Activated CD8-positive, alpha-beta memory T cell treated with anti-CD3 and anti-CD28 coated beads, Interleukin-2, amount 50 U/mL, for 4 hours (primary cell): ENCODE measurements at regions not wholly inside any gene's neighbourhood (a gene's known extent, or its start where the extent isn't known, plus 50 kb on each side); places are given as distances from the start of the nearest gene placed in this dataset.

ENCODE experiments used
- DNase-seq: peaks from one replicate; pipeline ENCODE4 v3.0.0-alpha.2; 2020

GRCh38 chr2:71951718-71952404 lies 195.8 kb downstream of the CYP26B1 start:
- no peak for DNase-seq

GRCh38 chr2:71951083-71951468 lies 196.6 kb downstream of the CYP26B1 start:
- DNase-seq: no peak

DNA sequence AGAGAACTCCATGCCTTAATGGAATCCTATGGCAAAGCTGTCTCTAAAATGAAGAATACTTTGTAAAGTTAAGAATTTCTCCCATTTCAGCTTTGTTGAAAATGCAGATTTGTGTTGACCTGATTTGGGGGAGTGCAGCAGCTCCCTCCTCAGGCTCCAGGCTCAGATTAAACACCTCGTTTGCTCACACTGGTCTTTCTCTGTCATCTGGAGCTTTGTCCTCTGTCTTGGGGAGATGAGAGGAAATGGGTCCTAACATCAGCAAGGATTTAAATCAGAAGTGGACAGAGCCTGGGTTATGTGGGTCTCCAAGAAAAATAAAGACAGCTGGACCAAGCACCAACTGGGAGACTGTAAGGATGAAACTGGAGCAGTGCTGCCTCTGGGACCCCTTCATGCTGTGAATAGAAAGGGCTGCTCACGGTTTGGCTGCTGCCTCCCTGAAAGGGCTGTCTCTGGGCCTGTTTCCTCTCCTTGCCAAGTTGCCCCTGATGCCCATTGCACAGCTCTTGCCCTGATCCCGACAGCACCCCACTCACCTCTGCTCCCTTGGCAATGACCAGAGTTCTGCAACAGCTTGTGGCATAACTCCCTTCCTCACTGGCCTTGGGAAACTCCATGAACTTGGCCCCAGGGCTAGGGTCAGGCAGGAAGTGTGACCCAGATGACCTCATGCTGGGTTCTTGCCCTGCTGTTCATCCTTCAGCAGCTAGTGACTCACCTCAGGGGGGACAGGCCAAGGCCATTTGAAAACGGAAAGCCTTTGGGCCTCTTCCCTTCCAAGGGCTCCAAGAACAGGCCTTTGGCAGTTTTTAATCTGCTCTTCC lies 197.2 kb downstream of the CYP26B1 start:
- DNase-seq: no peak

- DNase-seq: no peak
Measured at GRCh38 chr2:71949537-71949798, 198.2 kb downstream of the CYP26B1 start.

DNA sequence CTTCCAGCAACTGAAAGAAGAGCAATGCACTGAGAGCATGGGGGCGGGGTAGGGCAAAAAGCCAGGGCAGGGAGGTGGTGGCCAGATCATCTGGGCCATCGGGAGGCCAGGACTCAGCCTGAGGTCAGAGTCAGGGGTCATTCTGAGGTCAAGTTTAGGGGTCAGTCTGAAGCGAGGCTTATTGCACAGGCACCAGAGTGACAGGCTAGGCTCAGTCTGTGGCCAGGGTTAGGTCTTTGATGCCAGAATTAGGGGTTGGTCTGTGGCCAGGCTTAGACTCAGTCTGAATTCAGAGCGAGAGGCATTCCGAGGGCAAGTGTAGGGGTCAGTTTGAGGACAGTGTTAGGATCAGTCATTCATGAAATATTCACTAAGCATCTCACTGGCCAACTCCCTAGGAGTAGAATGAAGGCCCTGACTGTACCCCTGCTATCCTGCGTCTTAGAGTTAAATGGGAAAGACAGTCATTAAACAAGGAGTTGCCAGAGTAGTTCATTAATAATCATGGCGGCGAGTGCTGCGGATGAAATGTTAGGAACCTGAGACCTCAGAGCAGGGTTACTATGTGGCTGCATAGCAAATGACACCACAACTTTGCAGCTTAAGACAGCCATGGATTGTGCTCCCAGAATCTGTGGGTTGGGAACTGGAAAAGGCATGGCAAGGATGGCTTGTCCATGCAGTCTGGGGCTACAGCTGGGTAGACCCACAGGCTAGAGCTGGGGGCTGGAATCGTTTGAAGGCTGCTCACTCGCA lies 198.7 kb downstream of the CYP26B1 start:
- DNase-seq: no peak

DNA sequence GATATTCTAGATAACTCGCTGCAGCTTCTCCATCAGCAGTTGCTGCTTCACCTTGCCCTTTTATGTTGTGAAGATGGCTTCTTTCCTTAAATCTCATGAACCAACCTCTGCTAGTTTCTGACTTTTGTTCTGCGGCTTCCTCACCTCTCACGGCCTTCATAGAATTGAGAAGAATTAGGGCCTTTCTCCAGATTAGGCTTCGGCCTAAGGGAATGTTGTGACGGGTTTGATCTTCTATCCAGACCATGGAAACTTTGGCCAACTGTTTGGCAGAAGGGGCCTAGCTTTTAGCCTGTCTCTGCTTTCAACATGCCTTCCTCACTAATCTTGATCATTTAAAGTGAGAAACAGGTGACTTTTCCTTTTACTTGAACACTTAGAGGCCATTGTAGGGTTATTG lies 199.9 kb downstream of the CYP26B1 start:
- no peak for DNase-seq

GRCh38 chr2:71945603-71945959 lies 202.1 kb downstream of the CYP26B1 start:
- no peak for DNase-seq

DNA sequence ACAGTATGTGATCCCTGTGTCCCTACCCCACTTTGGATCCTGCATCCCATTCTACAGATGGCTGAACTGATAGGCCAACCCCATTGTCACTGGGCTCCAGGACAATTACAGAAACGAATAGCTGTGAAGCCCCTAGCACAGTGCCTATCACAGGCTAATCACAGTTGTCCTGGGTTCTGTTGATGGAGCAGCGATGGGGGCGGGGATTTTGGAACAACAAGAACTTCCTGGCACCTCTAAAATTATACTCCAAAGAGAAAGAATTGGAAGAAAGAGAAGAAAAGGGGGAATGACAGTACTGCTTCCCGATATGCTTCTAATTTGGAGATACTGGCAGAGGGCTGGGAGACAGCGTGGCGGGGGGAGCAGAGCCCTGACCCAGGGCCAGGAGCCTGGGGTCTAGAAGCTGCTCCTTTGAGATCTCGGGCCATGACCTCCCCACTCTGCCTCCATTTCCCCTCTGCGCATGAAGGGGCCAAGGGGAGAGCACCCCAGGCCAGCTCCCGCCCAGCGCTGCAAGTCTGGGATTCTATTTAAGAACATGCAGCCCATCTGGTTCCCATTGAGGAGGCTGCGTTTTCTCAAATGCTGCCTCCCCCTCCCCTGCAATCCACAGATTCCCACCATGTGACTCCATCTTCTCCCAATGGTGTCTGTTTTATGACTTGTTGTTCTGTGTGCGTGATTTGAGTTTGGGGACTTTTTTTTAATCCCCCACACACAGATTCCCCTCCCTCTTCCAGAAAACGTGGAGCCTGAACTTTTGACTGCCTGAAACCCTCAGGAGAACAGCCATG lies 202.7 kb downstream of the CYP26B1 start:
- DNase-seq: no peak

GRCh38 chr2:71944183-71944550 lies 203.5 kb downstream of the CYP26B1 start:
- no peak for DNase-seq

DNA sequence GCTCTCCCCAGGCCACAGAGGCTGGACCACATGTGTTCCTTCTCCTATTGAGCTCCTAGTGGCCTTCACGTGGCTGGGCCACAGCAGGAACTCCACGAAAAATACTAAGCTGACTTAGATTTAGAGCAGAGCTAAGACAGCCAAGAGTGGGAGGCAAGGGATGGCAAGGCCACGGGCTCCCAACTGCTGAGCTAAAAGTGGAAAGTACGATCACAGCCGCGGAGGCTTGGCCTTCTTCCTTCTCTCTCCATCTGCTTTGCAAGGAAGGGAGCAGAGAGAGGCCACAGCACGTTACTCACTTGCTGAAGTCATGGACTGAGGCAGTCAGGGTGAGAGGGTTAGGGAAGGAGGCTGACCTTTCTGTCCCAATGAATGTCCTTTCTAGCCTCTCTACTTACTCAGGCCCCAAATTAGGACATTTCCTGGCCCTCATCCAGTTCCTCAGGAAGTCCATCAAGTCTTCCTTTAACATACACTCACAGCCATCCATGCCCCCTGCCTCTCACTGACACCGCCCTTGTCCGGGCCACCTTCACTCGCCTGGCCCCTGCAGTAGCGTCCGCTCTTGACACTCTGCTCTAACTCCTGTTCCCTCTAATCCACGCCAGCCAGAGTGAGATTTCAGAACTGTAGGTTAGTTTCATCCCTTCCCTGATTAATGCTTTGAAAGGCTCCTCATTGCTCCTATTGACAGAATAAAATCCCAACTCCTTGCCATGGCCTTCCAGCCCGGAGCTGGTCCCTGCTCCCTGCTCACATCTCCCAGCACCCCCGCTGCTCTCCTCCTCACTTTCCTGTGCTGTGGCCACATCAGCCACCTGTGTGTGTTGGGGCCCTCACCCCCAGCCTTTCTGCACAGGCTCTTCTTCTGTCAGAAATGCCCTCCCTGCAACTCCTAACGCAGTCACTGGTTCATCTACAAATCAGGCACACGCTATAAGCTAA lies 204.2 kb downstream of the CYP26B1 start:
- no peak for DNase-seq

DNA sequence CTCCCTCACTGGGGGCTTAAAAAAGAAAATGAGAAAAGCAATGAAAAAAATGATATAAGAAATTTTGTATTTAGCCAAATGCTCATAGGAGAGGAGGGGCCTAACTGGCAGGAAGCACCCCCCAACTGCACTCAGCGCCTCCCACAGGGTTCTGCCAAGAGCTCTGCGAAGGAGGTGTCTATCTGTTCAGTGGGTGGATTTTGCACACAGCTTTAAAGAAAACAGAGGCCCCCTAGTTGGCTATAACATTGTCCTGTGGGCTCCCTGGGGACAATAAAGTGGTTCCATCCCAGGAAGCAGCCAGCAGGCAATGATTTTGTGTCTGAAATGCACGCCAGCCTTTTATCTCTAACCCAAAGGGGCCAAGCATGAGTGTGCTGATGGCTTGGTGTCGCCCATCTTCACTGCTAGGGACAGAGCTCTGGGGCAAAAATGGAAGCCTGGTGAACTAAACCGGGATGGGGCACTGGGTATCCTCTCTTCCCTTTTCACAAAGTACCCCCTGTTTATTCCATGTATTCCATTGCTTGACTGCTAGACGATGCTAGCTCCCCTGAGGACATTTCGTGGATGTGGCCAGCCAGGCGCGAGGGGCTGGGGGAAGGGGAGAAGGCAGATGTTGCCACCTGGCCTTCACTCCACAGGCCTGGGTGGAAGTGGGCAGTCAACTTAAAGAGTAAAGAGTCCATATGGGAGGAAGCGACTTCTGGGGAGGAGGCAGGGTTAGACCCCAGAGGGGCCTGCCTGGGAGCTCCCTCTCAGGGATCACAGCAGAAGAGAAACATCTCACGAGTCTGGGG lies 205.7 kb downstream of the CYP26B1 start:
- no peak for DNase-seq

DNA sequence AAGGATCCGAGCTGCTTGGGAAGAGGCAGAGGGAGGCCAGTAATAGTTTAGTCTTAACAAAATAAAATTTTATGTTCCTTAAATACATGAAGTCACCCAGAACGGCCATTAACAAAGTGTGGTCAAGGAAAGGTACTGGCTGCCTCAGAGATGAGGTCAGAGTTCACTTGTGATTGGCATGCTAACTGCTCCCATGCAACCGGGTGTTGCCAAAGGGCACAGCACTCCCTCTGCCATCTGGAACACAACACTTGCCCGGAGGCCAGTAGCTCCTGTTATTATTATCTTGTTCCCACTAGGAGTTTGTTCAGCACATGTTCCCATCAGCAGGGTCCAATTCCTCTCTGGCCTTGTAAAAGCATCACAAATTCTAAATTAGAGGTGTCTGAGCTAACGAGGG lies 207.0 kb downstream of the CYP26B1 start:
- DNase-seq: no peak

GRCh38 chr2:71939588-71940535 lies 207.8 kb downstream of the CYP26B1 start:
- no peak for DNase-seq

DNA sequence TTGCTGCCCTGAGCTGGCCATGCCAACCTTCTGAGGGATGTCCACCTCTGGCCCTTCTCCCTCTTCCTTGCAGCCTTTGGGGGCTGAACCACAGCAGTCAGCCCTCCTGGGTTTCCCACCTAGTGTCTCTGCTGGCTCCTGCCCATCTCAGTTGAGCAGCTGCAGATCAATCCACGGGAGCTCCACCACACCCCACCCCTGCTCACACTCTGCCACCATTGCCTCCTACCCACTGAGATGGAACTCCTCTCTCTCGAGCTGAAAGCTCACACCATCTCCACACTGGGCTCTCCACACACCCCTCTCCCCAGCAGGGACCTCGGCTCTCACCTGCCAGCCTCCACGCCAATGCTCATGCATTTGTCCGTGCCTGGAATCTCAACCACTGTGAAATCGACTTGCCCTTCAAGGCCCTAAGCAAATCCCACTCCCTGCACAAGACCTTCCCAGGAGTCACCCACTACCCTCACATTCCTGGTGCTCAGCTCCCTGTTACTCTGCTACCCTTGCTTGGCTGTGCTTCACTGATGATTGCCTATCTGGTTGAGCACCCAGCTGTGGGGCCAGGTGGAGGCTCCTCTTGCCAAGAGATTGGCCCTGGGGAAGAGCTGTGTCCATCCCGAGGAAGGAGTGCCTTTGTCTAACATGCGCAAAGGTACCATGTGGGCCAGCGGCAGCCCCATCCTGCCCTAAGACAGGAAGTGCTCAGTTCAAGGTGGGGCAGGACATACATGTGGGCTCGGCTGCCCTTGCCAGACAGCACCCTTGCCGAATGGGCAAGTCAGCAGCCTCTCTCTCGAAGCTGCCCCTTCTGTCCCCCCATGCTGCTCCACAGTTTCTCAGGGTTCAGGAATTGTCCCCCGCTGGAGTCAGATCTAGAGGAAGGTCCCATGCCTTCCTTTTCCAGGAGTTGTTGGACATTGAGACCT lies 208.7 kb downstream of the CYP26B1 start:
- no peak for DNase-seq

DNA sequence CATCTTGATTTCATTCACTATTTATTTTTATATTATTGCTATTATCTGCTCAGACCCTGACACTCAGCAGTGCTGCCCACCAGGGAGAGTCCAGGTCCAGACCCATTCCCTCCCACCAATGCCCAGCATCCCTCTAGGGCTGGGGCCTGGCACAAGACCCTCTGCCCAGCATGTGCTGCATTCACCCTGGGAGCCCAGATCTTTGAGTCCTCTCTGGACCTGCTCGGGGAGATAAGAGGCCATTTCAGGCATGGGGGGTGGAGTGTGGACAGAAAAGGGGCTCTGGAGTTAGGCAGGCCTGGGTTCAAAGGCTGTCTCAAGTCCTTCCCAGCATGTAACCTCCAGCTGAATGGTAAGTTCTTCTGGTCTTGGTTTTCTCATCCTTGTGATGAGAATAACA lies 209.6 kb downstream of the CYP26B1 start:
- DNase-seq: no peak

DNA sequence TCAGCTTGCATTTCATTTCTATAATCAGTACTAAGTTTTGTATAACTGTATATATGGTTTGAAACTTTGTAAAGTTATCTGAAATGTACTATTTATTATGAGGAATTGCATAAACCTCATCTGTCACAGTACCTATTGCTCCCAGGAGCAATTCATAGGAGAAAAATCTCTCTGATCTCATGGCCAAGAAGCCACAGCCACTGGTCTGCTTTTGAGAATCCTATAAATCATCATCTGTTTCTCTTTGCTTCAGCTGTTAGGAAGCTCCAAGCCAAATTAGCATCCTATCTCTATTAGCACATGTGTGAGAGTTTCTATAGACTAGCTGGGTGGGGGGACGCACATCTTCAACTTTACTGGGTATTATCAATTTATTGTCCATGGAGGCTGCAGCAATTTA lies 210.3 kb downstream of the CYP26B1 start:
- DNase-seq: no peak

DNA sequence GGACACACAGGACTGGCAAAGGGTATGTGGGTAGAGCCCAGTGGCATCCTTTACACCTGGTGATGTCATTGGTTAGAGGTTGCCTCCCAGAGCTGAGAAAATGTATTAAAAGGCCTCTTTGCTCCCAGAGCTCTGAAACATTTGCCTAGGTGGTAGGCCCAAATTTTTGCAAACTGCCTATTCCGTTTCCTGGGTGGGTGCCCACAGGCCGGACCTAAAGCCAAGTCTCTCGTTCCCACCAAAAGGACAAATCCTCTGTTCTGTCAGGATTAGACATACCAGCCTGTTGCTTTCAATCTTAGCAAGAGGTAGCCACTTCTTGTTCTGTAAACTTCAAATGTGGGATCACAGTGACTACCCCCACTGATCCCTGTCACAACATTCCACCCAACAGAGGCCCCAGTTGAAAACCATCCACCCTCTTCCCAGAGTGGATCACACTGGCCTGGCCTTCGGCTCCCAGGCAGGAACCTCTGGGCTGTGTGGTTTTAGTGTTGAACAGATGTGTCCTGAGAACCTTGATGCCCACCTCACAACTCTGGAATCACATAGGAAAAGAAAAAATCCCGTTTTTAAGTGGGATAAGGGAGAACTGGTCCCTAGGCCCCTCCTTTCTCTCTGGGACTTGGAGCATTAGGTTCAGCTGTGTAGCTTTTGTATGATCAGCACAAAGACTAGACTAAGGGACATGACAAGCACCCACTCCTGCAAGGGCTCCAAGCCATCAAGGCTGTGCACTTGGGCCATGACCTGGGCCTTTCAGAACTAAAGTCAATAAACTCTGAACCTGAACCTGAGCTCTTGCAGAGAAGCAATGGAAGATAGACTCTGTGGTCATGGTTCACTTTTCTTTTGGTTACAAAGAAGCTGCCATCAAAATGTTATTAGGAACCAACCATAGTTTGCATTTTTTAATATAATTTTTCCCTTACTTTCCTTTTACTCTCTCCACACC lies 211.3 kb downstream of the CYP26B1 start:
- no peak for DNase-seq
